Activated B cell treated with CpG ODN at 0.5 μM for 24 hours (primary cell): ENCODE measurements at regions not wholly inside any gene's neighbourhood (a gene's known extent, or its start where the extent isn't known, plus 50 kb on each side); places are given as distances from the start of the nearest gene placed in this dataset.

Experiments
- ATAC-seq: fragments of 200-7000 bp; cut with Tn5 transposase; one replicate; pipeline ENCODE4 v1.10.0; 2021; ENCODE audit warnings: low read depth, mild to moderate bottlenecking, moderate library complexity
- CTCF ChIA-PET: fragments of 350-600 bp; sonication (Branson Sonifier 250); formaldehyde crosslinking; loops from one replicate; lab custom pipeline; 2021; ENCODE audit warnings: antibody characterized with exemption; lab: Charles Lee
- POLR2A ChIA-PET: fragments of 350-600 bp; sonication (Branson Sonifier 250); formaldehyde crosslinking; loops from one replicate; lab custom pipeline; 2021; ENCODE audit warnings: antibody characterized with exemption; lab: Charles Lee
- DNase-seq: peaks from one replicate; pipeline ENCODE4 v3.0.0; 2022
- H3K27ac Mint-ChIP-seq: one replicate; pipeline ENCODE4 v1.8.0; 2020; ENCODE audit warnings: mixed read lengths
- H3K27me3 Mint-ChIP-seq: one replicate; pipeline ENCODE4 v1.8.0; 2021; ENCODE audit warnings: mixed read lengths
- H3K36me3 Mint-ChIP-seq: one replicate; pipeline ENCODE4 v1.8.0; 2021; ENCODE audit warnings: low read depth, mixed read lengths
- H3K4me1 Mint-ChIP-seq: one replicate; pipeline ENCODE4 v1.8.0; 2021; ENCODE audit warnings: mixed read lengths
- H3K4me3 Mint-ChIP-seq: one replicate; pipeline ENCODE4 v1.8.0; 2020; ENCODE audit warnings: mild to moderate bottlenecking, mixed read lengths
- H3K9me3 Mint-ChIP-seq: one replicate; pipeline ENCODE4 v1.8.0; 2020; ENCODE audit warnings: mixed read lengths
- CTCF ChIP-seq: fragments of 200-600 bp; IDR thresholded peaks from one replicate; pipeline ENCODE4 v1.8.0; 2022; ENCODE audit warnings: antibody characterized with exemption, mild to moderate bottlenecking
- intact Hi-C: fragments of 100-400 bp; cut with micrococcal nuclease; formaldehyde crosslinking; loops from one replicate; pipeline ENCODE4 v1.15.1; 2024

DNA sequence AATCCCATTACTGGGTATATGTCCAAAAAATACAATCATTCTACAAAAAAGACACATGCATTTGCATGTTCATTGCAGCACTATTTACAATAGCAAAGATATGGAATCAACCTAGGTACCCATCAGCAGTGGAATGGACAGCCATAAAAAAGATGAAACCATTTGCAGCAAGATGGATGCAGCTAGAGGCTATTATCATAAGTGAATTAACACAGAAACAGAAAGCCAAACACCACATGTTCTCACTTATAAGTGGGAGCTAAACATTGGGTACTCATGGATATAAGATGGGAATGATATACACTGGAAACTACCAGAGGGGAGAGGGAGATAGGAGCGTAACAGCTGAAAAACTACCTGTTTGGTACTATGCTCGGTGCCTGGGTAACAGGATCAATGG lies 154.0 kb downstream of the TMEM26 start:
- ATAC-seq, result no peak
- CTCF ChIA-PET, result no interaction called here
- H3K9me3 Mint-ChIP-seq, result peaks cover 10% of the 10 kb centered on the region
- H3K27me3 Mint-ChIP-seq, result no peaks in the 10 kb centered on the region
- H3K36me3 Mint-ChIP-seq, result no peaks in the 10 kb centered on the region
- H3K4me3 Mint-ChIP-seq, result no peak overlapping the region
- TF ChIP-seq CTCF, result no peak
- H3K4me1 Mint-ChIP-seq, result no peaks in the 10 kb centered on the region
- no peak overlapping the region for H3K27ac Mint-ChIP-seq
- POLR2A ChIA-PET, result no interaction called here
- no peak for DNase-seq
- intact Hi-C loops, result no loop called here

DNA sequence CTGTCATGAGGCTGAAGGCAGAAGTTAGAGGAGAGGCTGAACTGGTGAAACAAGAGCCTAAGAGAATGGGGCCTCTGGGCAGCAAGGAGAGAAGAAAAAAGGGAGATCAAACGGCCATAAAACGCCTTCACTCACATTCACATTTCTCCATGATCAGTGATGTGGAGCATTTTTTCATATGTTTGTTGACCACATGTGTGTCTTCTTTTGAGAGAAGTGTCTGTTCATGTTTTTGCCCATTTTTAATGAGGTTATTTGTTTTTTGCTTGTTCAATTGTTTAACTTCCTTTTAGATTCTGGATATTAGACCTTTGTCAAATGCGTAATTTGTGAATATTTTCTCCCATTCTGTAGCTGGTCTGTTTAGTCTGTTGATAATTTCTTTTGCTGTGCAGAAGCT lies 155.0 kb downstream of the TMEM26 start:
- intact Hi-C loops, result no loop called here
- Mint-ChIP-seq H3K9me3 (peaks cover 10% of the 10 kb centered on the region), H3K36me3 (no peaks in the 10 kb centered on the region), H3K4me1 (no peaks in the 10 kb centered on the region), H3K4me3 (no peak overlapping the region), H3K27me3 (no peaks in the 10 kb centered on the region), H3K27ac (no peak overlapping the region)
- TF ChIP-seq CTCF, result no peak
- POLR2A ChIA-PET, result no interaction called here
- ATAC-seq, result no peak
- no peak for DNase-seq
- CTCF ChIA-PET, result no interaction called here

DNA sequence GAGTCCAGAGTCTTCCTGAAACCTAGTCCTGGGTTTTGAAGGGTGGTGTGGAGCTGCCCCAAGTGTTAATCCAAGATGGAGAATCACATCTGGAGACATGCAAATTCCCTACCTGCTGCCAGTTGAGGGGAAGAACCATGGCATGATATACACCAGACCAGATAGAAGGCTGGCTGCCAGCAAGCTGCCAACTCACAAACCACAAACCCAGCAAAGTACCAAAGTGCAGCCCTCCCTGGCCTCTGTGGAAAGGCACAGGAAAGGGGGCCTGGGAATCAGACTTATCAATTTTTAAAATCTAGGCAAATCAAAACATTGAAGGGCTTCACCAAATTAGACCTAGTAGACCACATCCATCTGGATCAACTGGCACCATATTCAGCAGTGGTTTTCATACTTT lies 157.0 kb downstream of the TMEM26 start:
- ChIA-PET CTCF (no interaction called here), POLR2A (no interaction called here)
- Mint-ChIP-seq H3K4me1 (no peaks in the 10 kb centered on the region), H3K9me3 (peaks cover 10% of the 10 kb centered on the region), H3K27ac (no peak overlapping the region), H3K36me3 (no peaks in the 10 kb centered on the region), H3K4me3 (no peak overlapping the region), H3K27me3 (peaks cover 3% of the 10 kb centered on the region)
- no peak for TF ChIP-seq CTCF
- DNase-seq, result no peak
- intact Hi-C loops, result no loop called here
- no peak for ATAC-seq

DNA sequence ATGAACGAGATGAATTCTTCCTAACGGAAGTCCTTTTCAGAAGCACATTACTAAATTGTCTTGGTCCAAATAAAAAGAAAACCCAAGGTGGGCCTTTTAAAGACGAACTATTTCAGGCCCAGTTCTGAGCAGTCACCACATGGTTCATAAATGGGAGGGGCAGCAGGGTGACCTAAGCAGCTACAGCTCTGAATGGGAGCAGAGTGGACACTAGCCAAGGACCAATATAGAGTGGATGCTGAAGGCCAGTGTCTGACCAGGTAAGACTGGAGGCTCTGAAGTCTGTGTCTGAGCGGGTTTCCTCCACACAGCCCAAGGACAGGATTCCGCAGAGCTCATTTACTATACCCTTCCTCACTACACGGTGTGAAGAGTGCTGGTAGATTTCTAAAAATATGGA lies 159.1 kb downstream of the TMEM26 start:
- no peak for TF ChIP-seq CTCF
- ATAC-seq, result no peak
- Mint-ChIP-seq H3K36me3 (no peaks in the 10 kb centered on the region), H3K4me1 (no peaks in the 10 kb centered on the region), H3K9me3 (peaks cover 14% of the 10 kb centered on the region), H3K27ac (no peak overlapping the region), H3K27me3 (peaks cover 3% of the 10 kb centered on the region), H3K4me3 (no peak overlapping the region)
- intact Hi-C loops, result no loop called here
- no peak for DNase-seq
- CTCF ChIA-PET, result no interaction called here
- POLR2A ChIA-PET, result no interaction called here

GRCh38 chr10:61289813-61290212 lies 163.4 kb downstream of the TMEM26 start:
- ATAC-seq (no peak), DNase-seq (no peak)
- CTCF ChIA-PET, result no interaction called here
- POLR2A ChIA-PET, result no interaction called here
- Mint-ChIP-seq H3K9me3 (peaks cover 4% of the 10 kb centered on the region), H3K4me3 (no peak overlapping the region), H3K4me1 (peaks cover 19% of the 10 kb centered on the region), H3K27ac (no peak overlapping the region), H3K27me3 (peaks cover 3% of the 10 kb centered on the region), H3K36me3 (no peaks in the 10 kb centered on the region)
- no peak for TF ChIP-seq CTCF
- intact Hi-C loops, result loop anchor here (5.0 to 10.0 kb wide), 6 partner anchors 348 to 1175 kb away; partner anchors contain the start of gene RHOBTB1
